Calu3 (cell line): ENCODE measurements at regions not wholly inside any gene's neighbourhood (a gene's known extent, or its start where the extent isn't known, plus 50 kb on each side); places are given as distances from the start of the nearest gene placed in this dataset.

Source experiments
- BruUV-seq: library from RNA; stranded (reverse); fragments of 400-500 nt; replicated peaks from 2 replicates; lab custom pipeline; 2021; lab: Mats Ljungman, UMichigan
- CTCF ChIA-PET: fragments of 300-600 bp; sonication (Branson Sonifier 250); formaldehyde crosslinking; loops from one replicate; lab custom pipeline; 2022; ENCODE audit warnings: antibody characterized with exemption; lab: Charles Lee
- DNase-seq: peaks from one replicate; pipeline ENCODE4 v3.0.0; 2022
- H3K27ac Mint-ChIP-seq: one replicate; pipeline ENCODE4 v1.8.0; 2022; ENCODE audit warnings: mixed read lengths; ENCODE audit not compliant: unreplicated experiment
- H3K27me3 Mint-ChIP-seq: one replicate; pipeline ENCODE4 v1.8.0; 2022; ENCODE audit warnings: mixed read lengths; ENCODE audit not compliant: unreplicated experiment
- H3K36me3 Mint-ChIP-seq: one replicate; pipeline ENCODE4 v1.8.0; 2022; ENCODE audit warnings: mild to moderate bottlenecking, moderate library complexity, mixed read lengths; ENCODE audit not compliant: insufficient read depth, unreplicated experiment
- H3K4me1 Mint-ChIP-seq: one replicate; pipeline ENCODE4 v1.8.0; 2022; ENCODE audit warnings: mild to moderate bottlenecking, low read depth, mixed read lengths; ENCODE audit not compliant: unreplicated experiment
- H3K4me3 Mint-ChIP-seq: one replicate; pipeline ENCODE4 v1.8.0; 2022; ENCODE audit warnings: mild to moderate bottlenecking, low read depth, moderate library complexity, mixed read lengths; ENCODE audit not compliant: unreplicated experiment
- H3K9me3 Mint-ChIP-seq: one replicate; pipeline ENCODE4 v1.8.0; 2022; ENCODE audit warnings: low read depth, mixed read lengths; ENCODE audit not compliant: unreplicated experiment
- CTCF ChIP-seq: fragments of 200-600 bp; IDR thresholded peaks from one replicate; pipeline ENCODE4 v1.8.0; 2022; ENCODE audit warnings: antibody characterized with exemption; ENCODE audit not compliant: unreplicated experiment
- intact Hi-C: fragments of 100-400 bp; cut with micrococcal nuclease; formaldehyde crosslinking; loops from one replicate; pipeline ENCODE4 v1.10.0; 2022; ENCODE audit not compliant: unreplicated experiment

- intact Hi-C loops: no loop called here
- no TSS peak for BruUV-seq
- no peaks in the 10 kb centered on the region for H3K36me3 Mint-ChIP-seq
- CTCF ChIA-PET: no interaction called here
- no peaks in the 10 kb centered on the region for H3K4me1 Mint-ChIP-seq
- H3K27ac Mint-ChIP-seq: no peak overlapping the region
- TF ChIP-seq CTCF: no peak
- no peak overlapping the region for H3K4me3 Mint-ChIP-seq
- no peaks in the 10 kb centered on the region for H3K27me3 Mint-ChIP-seq
- no peak for DNase-seq
- peaks cover 16% of the 10 kb centered on the region for H3K9me3 Mint-ChIP-seq
Measured at GRCh38 chr2:5954509-5954908, 262.3 kb downstream of the SOX11 start.

GRCh38 chr2:5955921-5956320, 263.7 kb downstream of the SOX11 start:
- no peak for TF ChIP-seq CTCF
- Mint-ChIP-seq H3K4me3 (no peak overlapping the region), H3K27ac (no peak overlapping the region), H3K36me3 (no peaks in the 10 kb centered on the region), H3K4me1 (no peaks in the 10 kb centered on the region), H3K9me3 (peaks cover 13% of the 10 kb centered on the region), H3K27me3 (no peaks in the 10 kb centered on the region)
- CTCF ChIA-PET: no interaction called here
- no peak for DNase-seq
- BruUV-seq: no TSS peak
- intact Hi-C loops: no loop called here

GRCh38 chr2:5959836-5960820, 267.9 kb downstream of the SOX11 start:
- Mint-ChIP-seq H3K27ac (no peak overlapping the region), H3K4me3 (no peak overlapping the region), H3K27me3 (no peaks in the 10 kb centered on the region), H3K9me3 (peaks cover 9% of the 10 kb centered on the region), H3K4me1 (no peaks in the 10 kb centered on the region), H3K36me3 (no peaks in the 10 kb centered on the region)
- BruUV-seq: no TSS peak
- CTCF ChIA-PET: no interaction called here
- TF ChIP-seq CTCF: no peak
- intact Hi-C loops: no loop called here
- DNase-seq: no peak

- BruUV-seq: no TSS peak
- intact Hi-C loops: no loop called here
- H3K36me3 Mint-ChIP-seq: no peaks in the 10 kb centered on the region
- no peak for DNase-seq
- H3K27ac Mint-ChIP-seq: no peak overlapping the region
- H3K4me1 Mint-ChIP-seq: no peaks in the 10 kb centered on the region
- no peaks in the 10 kb centered on the region for H3K27me3 Mint-ChIP-seq
- TF ChIP-seq CTCF: no peak
- CTCF ChIA-PET: no interaction called here
- H3K9me3 Mint-ChIP-seq: peaks cover 17% of the 10 kb centered on the region
- H3K4me3 Mint-ChIP-seq: no peak overlapping the region
Measured at GRCh38 chr2:5967506-5967905, 275.3 kb downstream of the SOX11 start.
